ENCODE measurements at regions not wholly inside any gene's neighbourhood (a gene's known extent, or its start where the extent isn't known, plus 50 kb on each side); places are given as distances from the start of the nearest gene placed in this dataset.
A peak's percentile ranks its signal among the peaks of the same experiment; 100 is the strongest.

DNA sequence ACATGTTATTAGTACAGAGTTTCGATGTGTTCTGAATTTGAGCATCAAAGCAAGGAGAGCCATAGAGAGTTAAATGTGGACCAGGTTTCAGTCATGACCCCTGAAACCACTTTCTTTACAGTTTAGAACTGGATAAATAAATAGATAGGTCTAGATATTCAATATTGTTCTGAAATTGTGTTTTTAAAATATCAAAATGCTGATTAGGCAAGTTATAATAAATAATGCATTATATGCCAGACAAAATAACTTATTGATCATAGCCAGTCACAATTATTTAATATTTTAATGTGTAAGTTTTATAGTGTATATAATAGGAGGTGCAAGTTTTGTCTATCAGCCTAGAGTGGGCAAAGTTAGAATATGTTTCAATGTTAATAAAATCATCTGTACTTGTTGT is 569.5 kb downstream of the METTL15 start:
- H3K79me2 ChIP-seq (ENCODE audit: insufficient read depth, low read length), result no peaks in the 10 kb centered on the region
- H3K27me3 ChIP-seq (ENCODE audit: insufficient read depth, low read length), result no peaks in the 10 kb centered on the region
- H3K27ac ChIP-seq (ENCODE audit: low read depth, low read length), result no peak overlapping the region
- TF ChIP-seq CTCF (IDR thresholded peaks at IDR 0.05; ENCODE audit: insufficient read depth, low read depth, low read length) (no peak), EZH2 (IDR thresholded peaks at IDR 0.05; ENCODE audit: insufficient read depth, low read length) (no peak)
- H3K4me1 ChIP-seq (ENCODE audit: insufficient read depth, low read length), result peaks cover 5% of the 10 kb centered on the region
- no peaks in the 10 kb centered on the region for H3K27me3 Mint-ChIP-seq (ENCODE audit: low read depth, unreplicated experiment)
- no peak overlapping the region for H3K27ac Mint-ChIP-seq (ENCODE audit: unreplicated experiment)
- H3K9me3 ChIP-seq (ENCODE audit: insufficient read depth, low read depth, low read length), result no peaks in the 10 kb centered on the region
- no peak overlapping the region for H3K4me3 ChIP-seq (ENCODE audit: insufficient read depth, low read depth, low read length)
- H3K36me3 Mint-ChIP-seq (ENCODE audit: low read depth, unreplicated experiment), result peaks cover 2% of the 10 kb centered on the region
- H3K9ac ChIP-seq (ENCODE audit: low read length), result no peak overlapping the region
- FAIRE-seq (no peak), DNase-seq (ENCODE audit: low read depth) (no peak)
- H3K36me3 ChIP-seq (ENCODE audit: insufficient read depth, low read length), result no peaks in the 10 kb centered on the region
- H3K4me2 ChIP-seq (ENCODE audit: low read length), result no peak overlapping the region
- no peak overlapping the region for H2AFZ ChIP-seq (ENCODE audit: low read depth, low read length)
- peaks cover 10% of the 10 kb centered on the region for H3K4me1 Mint-ChIP-seq (ENCODE audit: low read depth, unreplicated experiment)
- H4K20me1 ChIP-seq (ENCODE audit: insufficient read depth, low read length), result no peaks in the 10 kb centered on the region
- no peaks in the 10 kb centered on the region for H3K9me3 Mint-ChIP-seq (ENCODE audit: unreplicated experiment)
- no peak overlapping the region for H3K4me3 Mint-ChIP-seq (ENCODE audit: unreplicated experiment)

GRCh38 chr11:28675183-28675582 is 567.0 kb downstream of the METTL15 start:
- no peak overlapping the region for H3K4me2 ChIP-seq (ENCODE audit: low read length)
- no peaks in the 10 kb centered on the region for H3K27me3 ChIP-seq (ENCODE audit: insufficient read depth, low read length)
- Mint-ChIP-seq H3K27ac (ENCODE audit: unreplicated experiment) (no peak overlapping the region), H3K36me3 (ENCODE audit: low read depth, unreplicated experiment) (no peaks in the 10 kb centered on the region), H3K27me3 (ENCODE audit: low read depth, unreplicated experiment) (no peaks in the 10 kb centered on the region), H3K9me3 (ENCODE audit: unreplicated experiment) (no peaks in the 10 kb centered on the region), H3K4me1 (ENCODE audit: low read depth, unreplicated experiment) (peaks cover 8% of the 10 kb centered on the region), H3K4me3 (ENCODE audit: unreplicated experiment) (no peak overlapping the region)
- peaks cover 5% of the 10 kb centered on the region for H3K4me1 ChIP-seq (ENCODE audit: insufficient read depth, low read length)
- H3K36me3 ChIP-seq (ENCODE audit: insufficient read depth, low read length), result no peaks in the 10 kb centered on the region
- no peak overlapping the region for H3K9ac ChIP-seq (ENCODE audit: low read length)
- no peak for TF ChIP-seq CTCF (IDR thresholded peaks at IDR 0.05; ENCODE audit: insufficient read depth, low read depth, low read length)
- TF ChIP-seq EZH2 (IDR thresholded peaks at IDR 0.05; ENCODE audit: insufficient read depth, low read length), result no peak
- DNase-seq (ENCODE audit: low read depth) (no peak), FAIRE-seq (no peak)
- no peak overlapping the region for H3K27ac ChIP-seq (ENCODE audit: low read depth, low read length)
- H4K20me1 ChIP-seq (ENCODE audit: insufficient read depth, low read length), result no peaks in the 10 kb centered on the region
- H2AFZ ChIP-seq (ENCODE audit: low read depth, low read length), result no peak overlapping the region
- no peaks in the 10 kb centered on the region for H3K79me2 ChIP-seq (ENCODE audit: insufficient read depth, low read length)
- no peaks in the 10 kb centered on the region for H3K9me3 ChIP-seq (ENCODE audit: insufficient read depth, low read depth, low read length)
- no peak overlapping the region for H3K4me3 ChIP-seq (ENCODE audit: insufficient read depth, low read depth, low read length)

- no peaks in the 10 kb centered on the region for H3K36me3 ChIP-seq (ENCODE audit: insufficient read depth, low read length)
- no peak overlapping the region for H3K4me3 ChIP-seq (ENCODE audit: insufficient read depth, low read depth, low read length)
- Mint-ChIP-seq H3K27me3 (ENCODE audit: low read depth, unreplicated experiment) (no peaks in the 10 kb centered on the region), H3K27ac (ENCODE audit: unreplicated experiment) (no peak overlapping the region), H3K9me3 (ENCODE audit: unreplicated experiment) (no peaks in the 10 kb centered on the region), H3K36me3 (ENCODE audit: low read depth, unreplicated experiment) (no peaks in the 10 kb centered on the region), H3K4me3 (ENCODE audit: unreplicated experiment) (no peak overlapping the region), H3K4me1 (ENCODE audit: low read depth, unreplicated experiment) (peaks cover 4% of the 10 kb centered on the region)
- H3K27ac ChIP-seq (ENCODE audit: low read depth, low read length), result no peak overlapping the region
- H4K20me1 ChIP-seq (ENCODE audit: insufficient read depth, low read length), result no peaks in the 10 kb centered on the region
- H3K4me2 ChIP-seq (ENCODE audit: low read length), result no peak overlapping the region
- FAIRE-seq (no peak), DNase-seq (ENCODE audit: low read depth) (peak; percentile 41)
- no peaks in the 10 kb centered on the region for H3K79me2 ChIP-seq (ENCODE audit: insufficient read depth, low read length)
- no peak overlapping the region for H3K9ac ChIP-seq (ENCODE audit: low read length)
- H3K9me3 ChIP-seq (ENCODE audit: insufficient read depth, low read depth, low read length), result no peaks in the 10 kb centered on the region
- no peak overlapping the region for H2AFZ ChIP-seq (ENCODE audit: low read depth, low read length)
- no peaks in the 10 kb centered on the region for H3K4me1 ChIP-seq (ENCODE audit: insufficient read depth, low read length)
- no peaks in the 10 kb centered on the region for H3K27me3 ChIP-seq (ENCODE audit: insufficient read depth, low read length)
- TF ChIP-seq CTCF (IDR thresholded peaks at IDR 0.05; ENCODE audit: insufficient read depth, low read depth, low read length) (no peak), EZH2 (IDR thresholded peaks at IDR 0.05; ENCODE audit: insufficient read depth, low read length) (no peak)
Observed at GRCh38 chr11:28674433-28675103, 566.4 kb downstream of the METTL15 start.
